B cell (primary cell): ENCODE measurements at regions not wholly inside any gene's neighbourhood (a gene's known extent, or its start where the extent isn't known, plus 50 kb on each side); places are given as distances from the start of the nearest gene placed in this dataset.

Source experiments
- ATAC-seq: fragments of 200-7000 bp; cut with Tn5 transposase; one replicate; pipeline ENCODE4 v1.10.0; 2021; ENCODE audit warnings: low read depth, mild to moderate bottlenecking, moderate number of reproducible peaks, moderate library complexity
- CTCF ChIA-PET: fragments of 350-600 bp; sonication (Branson Sonifier 250); formaldehyde crosslinking; loops from one replicate; lab custom pipeline; 2021; ENCODE audit warnings: antibody characterized with exemption, inconsistent platforms; lab: Charles Lee
- POLR2A ChIA-PET: fragments of 350-600 bp; sonication (Branson Sonifier 250); formaldehyde crosslinking; loops from one replicate; lab custom pipeline; 2021; ENCODE audit warnings: antibody characterized with exemption; lab: Charles Lee
- DNase-seq: peaks from one replicate; pipeline ENCODE4 v3.0.0; 2013
- H2AFZ ChIP-seq: 2 replicates; pipeline ENCODE4 v1.6.1; 2012; ENCODE audit warnings: mild to moderate bottlenecking, low read depth, low read length; ENCODE audit not compliant: insufficient read depth, poor library complexity, severe bottlenecking
- H3K27ac ChIP-seq, 2 donors: 1 replicate in 1 of 2; 2 replicates in 1 of 2; pipeline ENCODE4 v1.5.1; 2012 to 2013; ENCODE audit warnings: low read length in 2 of 2, mild to moderate bottlenecking in 2 of 2, moderate library complexity in 1 of 2
- H3K27me3 ChIP-seq, 4 experiments: fragments of 200-600 bp in 1 of 4; sonication (generic) in 1 of 4; replicated peaks in 1 of 4; 1 replicate in 2 of 4; 2 replicates in 2 of 4; pipeline versions ENCODE4 v1.6.1 to v1.7.0; 2013 to 2016; ENCODE audit warnings: low read length in 3 of 4, mild to moderate bottlenecking in 2 of 4, mixed read lengths in 1 of 4, moderate library complexity in 1 of 4; ENCODE audit not compliant: insufficient read depth in 4 of 4, control insufficient read depth in 3 of 4; ENCODE audit errors: control extremely low read depth in 1 of 4
- H3K36me3 ChIP-seq, 2 experiments: replicated peaks in 1 of 2; 1 replicate in 1 of 2; 2 replicates in 1 of 2; pipeline versions ENCODE4 v1.6.1 to v1.7.1; 2013; ENCODE audit warnings: low read length in 1 of 2; ENCODE audit not compliant: insufficient read depth in 2 of 2, control insufficient read depth in 1 of 2; ENCODE audit errors: control extremely low read depth in 1 of 2, extremely low read depth in 1 of 2
- H3K4me1 ChIP-seq, 2 donors: fragments of 200-600 bp in 1 of 2; sonication (generic) in 1 of 2; 1 replicate in 1 of 2; 2 replicates in 1 of 2; pipeline versions ENCODE4 v1.5.1 to v1.6.1; 2013 to 2017; ENCODE audit warnings: low read length in 2 of 2; ENCODE audit not compliant: control insufficient read depth in 2 of 2, insufficient read depth in 2 of 2
- H3K4me2 ChIP-seq: replicated peaks from 2 replicates; pipeline ENCODE3; 2012; ENCODE audit warnings: mild to moderate bottlenecking, low read depth, low read length; ENCODE audit not compliant: poor library complexity, severe bottlenecking
- H3K4me3 ChIP-seq, 5 experiments: fragments of 200-600 bp in 1 of 5; sonication (generic) in 1 of 5; 1 replicate in 3 of 5; 2 replicates in 2 of 5; pipeline versions ENCODE4 v1.5.1 to v1.7.0; 2011 to 2016; ENCODE audit warnings: low read length in 4 of 5, mild to moderate bottlenecking in 4 of 5, low read depth in 2 of 5, control low read depth in 1 of 5, moderate library complexity in 1 of 5; ENCODE audit not compliant: insufficient read depth in 1 of 5; ENCODE audit errors: control extremely low read depth in 1 of 5, extremely low read depth in 1 of 5
- H3K79me2 ChIP-seq: fragments of 200-600 bp; sonication (generic); one replicate; pipeline ENCODE4 v1.6.0; 2016; ENCODE audit warnings: low read length; ENCODE audit not compliant: control insufficient read depth, insufficient read depth
- H3K9ac ChIP-seq: fragments of 200-600 bp; sonication (generic); 2 replicates; pipeline ENCODE4 v1.6.1; 2017; ENCODE audit warnings: mild to moderate bottlenecking, low read length, moderate library complexity
- H3K9me3 ChIP-seq, 3 donors: one replicate each; pipeline versions ENCODE4 v1.6.1 to v1.7.1; 2013; ENCODE audit warnings: low read length in 2 of 3; ENCODE audit not compliant: control insufficient read depth in 2 of 3, insufficient read depth in 1 of 3; ENCODE audit errors: control extremely low read depth in 1 of 3
- H4K20me1 ChIP-seq: 2 replicates; pipeline ENCODE4 v1.6.0; 2012; ENCODE audit warnings: mild to moderate bottlenecking, low read length; ENCODE audit not compliant: insufficient read depth, control insufficient read depth, poor library complexity, severe bottlenecking
- H3K27ac Mint-ChIP-seq: one replicate; pipeline ENCODE4 v1.8.0; 2021; ENCODE audit warnings: mixed read lengths
- H3K27me3 Mint-ChIP-seq: one replicate; pipeline ENCODE4 v1.8.0; 2021; ENCODE audit warnings: mixed read lengths
- H3K4me1 Mint-ChIP-seq: one replicate; pipeline ENCODE4 v1.8.0; 2021; ENCODE audit warnings: mixed read lengths
- H3K4me3 Mint-ChIP-seq: one replicate; pipeline ENCODE4 v1.8.0; 2021; ENCODE audit warnings: mixed read lengths
- H3K9me3 Mint-ChIP-seq: one replicate; pipeline ENCODE4 v1.8.0; 2022; ENCODE audit warnings: mixed read lengths; ENCODE audit not compliant: insufficient read depth
- EZH2 ChIP-seq: IDR thresholded peaks from 2 replicates; pipeline ENCODE4 v1.6.1; 2012; ENCODE audit warnings: borderline replicate concordance, low read depth, mild to moderate bottlenecking, moderate library complexity, low read length; ENCODE audit not compliant: insufficient read depth, poor library complexity, severe bottlenecking
- WGBS: methylation state at CpG from one replicate; pipeline ENCODE4 v1.1.5; 2013; ENCODE audit warnings: missing lambda C conversion rate; ENCODE audit not compliant: insufficient coverage; 5-methylcytosine and 5-hydroxymethylcytosine counted together
- intact Hi-C: fragments of 100-400 bp; cut with micrococcal nuclease; formaldehyde crosslinking; loops from one replicate; pipeline ENCODE4 v1.10.0; 2022
- TF ChIP-seq, protein P1 (sequence below): fragments of 200-600 bp; IDR thresholded peaks from one replicate; pipeline ENCODE4 v1.8.0; 2022; ENCODE audit warnings: antibody characterized with exemption, mild to moderate bottlenecking

GRCh38 chr7:35993113-35993512 lies 159.9 kb upstream of the EEPD1 start:
- Histone ChIP-seq H2AFZ (no peak overlapping the region), H3K36me3 (no peaks in the 10 kb centered on the region), H3K27ac (no peak overlapping the region), H3K27me3 (peaks cover 0 to 4% (median 0%) of the 10 kb centered on the region in 4 experiments), H4K20me1 (no peaks in the 10 kb centered on the region), H3K9me3 (no peaks in the 10 kb centered on the region), H3K4me1 (no peaks in the 10 kb centered on the region), H3K9ac (no peak overlapping the region), H3K4me2 (no peak overlapping the region), H3K79me2 (no peaks in the 10 kb centered on the region), H3K4me3 (no peak overlapping the region)
- ChIA-PET POLR2A (no interaction called here), CTCF (no interaction called here)
- Mint-ChIP-seq H3K27ac (no peak overlapping the region), H3K27me3 (peaks cover 3% of the 10 kb centered on the region), H3K4me1 (no peaks in the 10 kb centered on the region), H3K9me3 (no peaks in the 10 kb centered on the region), H3K4me3 (no peak overlapping the region)
- DNase-seq (no peak), ATAC-seq (no peak)
- 100% methylated on average over 1 of the region's 2 CpGs for WGBS
- intact Hi-C loops: no loop called here
- TF ChIP-seq, protein P1, sequence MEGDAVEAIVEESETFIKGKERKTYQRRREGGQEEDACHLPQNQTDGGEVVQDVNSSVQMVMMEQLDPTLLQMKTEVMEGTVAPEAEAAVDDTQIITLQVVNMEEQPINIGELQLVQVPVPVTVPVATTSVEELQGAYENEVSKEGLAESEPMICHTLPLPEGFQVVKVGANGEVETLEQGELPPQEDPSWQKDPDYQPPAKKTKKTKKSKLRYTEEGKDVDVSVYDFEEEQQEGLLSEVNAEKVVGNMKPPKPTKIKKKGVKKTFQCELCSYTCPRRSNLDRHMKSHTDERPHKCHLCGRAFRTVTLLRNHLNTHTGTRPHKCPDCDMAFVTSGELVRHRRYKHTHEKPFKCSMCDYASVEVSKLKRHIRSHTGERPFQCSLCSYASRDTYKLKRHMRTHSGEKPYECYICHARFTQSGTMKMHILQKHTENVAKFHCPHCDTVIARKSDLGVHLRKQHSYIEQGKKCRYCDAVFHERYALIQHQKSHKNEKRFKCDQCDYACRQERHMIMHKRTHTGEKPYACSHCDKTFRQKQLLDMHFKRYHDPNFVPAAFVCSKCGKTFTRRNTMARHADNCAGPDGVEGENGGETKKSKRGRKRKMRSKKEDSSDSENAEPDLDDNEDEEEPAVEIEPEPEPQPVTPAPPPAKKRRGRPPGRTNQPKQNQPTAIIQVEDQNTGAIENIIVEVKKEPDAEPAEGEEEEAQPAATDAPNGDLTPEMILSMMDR: no peak
- TF ChIP-seq EZH2: no peak

DNA sequence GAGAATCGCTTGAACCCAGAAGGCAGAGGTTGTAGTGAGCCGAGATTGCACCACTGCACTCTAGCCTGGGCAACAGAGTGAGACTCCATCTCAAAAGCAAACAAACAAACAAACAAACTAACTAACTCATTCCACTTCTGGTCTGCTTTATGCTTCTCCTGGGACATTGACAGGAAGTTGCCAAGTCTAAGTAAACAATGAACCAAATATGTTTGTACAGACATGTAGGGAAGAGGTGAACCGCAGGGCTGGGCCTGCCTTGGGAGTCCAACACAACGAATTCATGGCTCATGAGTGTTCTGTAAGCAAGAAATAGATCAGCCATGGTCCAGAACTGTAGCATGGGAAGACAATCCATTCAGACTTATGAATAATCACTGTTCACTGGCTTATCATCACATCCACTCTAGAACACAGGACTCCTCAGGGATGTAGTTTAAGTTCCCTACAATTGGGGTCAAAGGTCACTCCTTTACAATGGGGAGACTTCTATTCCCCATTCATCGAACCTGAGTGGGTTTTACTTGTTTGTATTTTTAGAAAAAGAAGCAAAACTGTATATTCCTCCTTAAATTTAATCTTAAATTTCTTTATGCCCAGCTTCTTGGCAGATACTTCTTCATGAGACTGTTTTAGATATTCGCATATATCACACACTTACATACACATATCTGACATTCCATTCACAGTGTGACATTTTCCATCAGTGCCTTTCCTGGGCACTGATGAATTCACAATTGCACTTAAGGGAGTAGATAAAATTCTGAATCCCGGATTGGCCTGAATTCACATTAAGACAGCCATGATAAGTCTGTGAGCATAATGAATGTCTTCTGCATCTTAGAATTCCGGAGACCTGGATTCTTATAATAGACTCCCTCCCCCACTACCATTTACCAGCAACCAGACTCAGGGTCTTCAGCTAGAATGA lies 159.1 kb upstream of the EEPD1 start:
- intact Hi-C loops: no loop called here
- WGBS: 93% methylated on average over 4 of the region's 8 CpGs
- H3K9me3 Mint-ChIP-seq: no peaks in the 10 kb centered on the region

More for the DNA sequence above, 159.1 kb upstream of the EEPD1 start:
- Histone ChIP-seq H3K27me3 (peaks cover 0 to 4% (median 0%) of the 10 kb centered on the region in 4 experiments), H4K20me1 (no peaks in the 10 kb centered on the region), H3K4me2 (no peak overlapping the region), H2AFZ (no peak overlapping the region), H3K9me3 (no peaks in the 10 kb centered on the region), H3K27ac (no peak overlapping the region), H3K36me3 (no peaks in the 10 kb centered on the region), H3K4me1 (no peaks in the 10 kb centered on the region), H3K9ac (no peak overlapping the region), H3K4me3 (no peak overlapping the region), H3K79me2 (no peaks in the 10 kb centered on the region)
- ChIA-PET CTCF (no interaction called here), POLR2A (no interaction called here)
- H3K27ac Mint-ChIP-seq: no peak overlapping the region
- DNase-seq: no peak
- peaks cover 3% of the 10 kb centered on the region for H3K27me3 Mint-ChIP-seq
- ATAC-seq: no peak
- no peak for TF ChIP-seq EZH2
- TF ChIP-seq, protein P1: no peak
- no peaks in the 10 kb centered on the region for H3K4me1 Mint-ChIP-seq
- no peak overlapping the region for H3K4me3 Mint-ChIP-seq
